SK-N-SH (cell line): ENCODE measurements at regions not wholly inside any gene's neighbourhood (a gene's known extent, or its start where the extent isn't known, plus 50 kb on each side); places are given as distances from the start of the nearest gene placed in this dataset.

Source experiments
- CTCF ChIA-PET: fragments of 300-600, 350-600 bp; formaldehyde crosslinking; extraction: SDS; loops from one replicate; lab custom pipeline; 2021; lab: Yijun Ruan, JAX
- POLR2A ChIA-PET: fragments of 350-600 bp; sonication (Branson Sonifier 250); formaldehyde crosslinking; extraction: SDS; loops from one replicate; lab custom pipeline; 2020; ENCODE audit warnings: antibody characterized with exemption, inconsistent platforms; lab: Yijun Ruan, JAX
- DNase-seq: peaks from one replicate; pipeline ENCODE4 v3.0.0; 2012
- H2AFZ ChIP-seq: fragments of 200-600 bp; sonication (generic); 2 replicates; pipeline ENCODE4 v1.8.1; 2016; ENCODE audit warnings: antibody characterized with exemption, mild to moderate bottlenecking, low read depth
- H3F3A ChIP-seq: fragments of 200-600 bp; sonication (generic); replicated peaks from 2 replicates; pipeline ENCODE3; 2016; ENCODE audit warnings: antibody characterized with exemption, mild to moderate bottlenecking; ENCODE audit not compliant: insufficient read depth
- H3K27ac ChIP-seq, 2 experiments: fragments of 200-500 bp in 1 of 2; fragments of 200-600 bp in 1 of 2; sonication (Bioruptor generic) in 1 of 2; sonication (generic), shearing (Covaris generic) in 1 of 2; 2 replicates each; pipeline versions ENCODE4 v1.5.1 to v1.6.1; 2014 to 2016; ENCODE audit warnings: low read depth in 2 of 2, inconsistent platforms in 1 of 2, low read length in 1 of 2, mild to moderate bottlenecking in 1 of 2, mixed read lengths in 1 of 2
- H3K27me3 ChIP-seq: fragments of 200-600 bp; sonication (generic), shearing (Covaris generic); 2 replicates; pipeline ENCODE4 v1.6.1; 2016; ENCODE audit warnings: mixed run types; ENCODE audit not compliant: insufficient read depth
- H3K36me3 ChIP-seq, 2 experiments: fragments of 200-500 bp in 1 of 2; fragments of 200-600 bp in 1 of 2; sonication (Bioruptor generic) in 1 of 2; sonication (generic) in 1 of 2; replicated peaks in 1 of 2; 2 replicates each; pipeline versions ENCODE3 to v1.5.1; 2014 to 2016; ENCODE audit warnings: low read length in 1 of 2, mild to moderate bottlenecking in 1 of 2; ENCODE audit not compliant: insufficient read depth in 2 of 2, control insufficient read depth in 1 of 2
- H3K4me1 ChIP-seq, 2 experiments: fragments of 200-500 bp in 1 of 2; fragments of 200-600 bp in 1 of 2; sonication (Bioruptor generic) in 1 of 2; sonication (generic), shearing (Covaris generic) in 1 of 2; 2 replicates each; pipeline versions ENCODE4 v1.5.1 to v1.6.1; 2014 to 2016; ENCODE audit warnings: low read depth in 1 of 2, low read length in 1 of 2, mixed run types in 1 of 2; ENCODE audit not compliant: insufficient read depth in 2 of 2, control insufficient read depth in 1 of 2
- H3K4me2 ChIP-seq: fragments of 200-600 bp; sonication (generic), shearing (Covaris generic); 2 replicates; pipeline ENCODE4 v1.6.1; 2017; ENCODE audit warnings: mixed run types
- H3K4me3 ChIP-seq, 2 experiments: fragments of 200-500 bp in 1 of 2; fragments of 200-600 bp in 1 of 2; sonication (Bioruptor generic) in 1 of 2; sonication (generic), shearing (Covaris generic) in 1 of 2; 2 replicates each; pipeline versions ENCODE4 v1.5.1 to v1.8.1; 2014 to 2016; ENCODE audit warnings: low read depth in 2 of 2, inconsistent platforms in 1 of 2, low read length in 1 of 2, mild to moderate bottlenecking in 1 of 2, mixed read lengths in 1 of 2, moderate library complexity in 1 of 2
- H3K79me2 ChIP-seq: fragments of 200-600 bp; sonication (generic); 2 replicates; pipeline ENCODE4 v1.8.1; 2017; ENCODE audit warnings: mild to moderate bottlenecking; ENCODE audit not compliant: insufficient read depth
- H3K9ac ChIP-seq: fragments of 200-600 bp; sonication (generic); 2 replicates; pipeline ENCODE4 v1.6.1; 2017; ENCODE audit warnings: mixed run types
- H3K9me2 ChIP-seq: fragments of 200-600 bp; sonication (generic); 2 replicates; pipeline ENCODE4 v1.6.1; 2017; ENCODE audit warnings: mixed run types
- H3K9me3 ChIP-seq: fragments of 200-600 bp; sonication (generic); 2 replicates; pipeline ENCODE4 v1.6.1; 2017; ENCODE audit warnings: mixed run types, mild to moderate bottlenecking, moderate library complexity
- H4K20me1 ChIP-seq: fragments of 200-600 bp; sonication (generic); 2 replicates; pipeline ENCODE4 v1.6.1; 2017; ENCODE audit warnings: mild to moderate bottlenecking, mixed run types; ENCODE audit not compliant: insufficient read depth
- EP300 ChIP-seq, 2 experiments: IDR thresholded peaks; 2 replicates each; pipeline versions ENCODE4 v1.4.0 to v1.6.1; 2012; ENCODE audit warnings: borderline replicate concordance in 1 of 2, low read depth in 1 of 2, low read length in 1 of 2
- FOXJ3 ChIP-seq: sonication (generic); formaldehyde crosslinking; IDR thresholded peaks from 2 replicates; pipeline ENCODE4 v1.5.1; 2020; ENCODE audit warnings: mild to moderate bottlenecking, missing genetic modification reagents
- GATA2 ChIP-seq: sonication (generic); formaldehyde crosslinking; IDR thresholded peaks from 2 replicates; pipeline ENCODE4 v1.5.0; 2020; ENCODE audit warnings: mild to moderate bottlenecking, missing genetic modification reagents
- IRF3 ChIP-seq: fragments of 150-350 bp; IDR thresholded peaks from 2 replicates; pipeline ENCODE4 v1.6.1; 2016; ENCODE audit warnings: mild to moderate bottlenecking, low read depth, low read length
- JUND ChIP-seq: IDR thresholded peaks from 2 replicates; pipeline ENCODE4 v1.4.0; 2012
- NRF1 ChIP-seq: IDR thresholded peaks from 2 replicates; pipeline ENCODE4 v1.6.1; 2012; ENCODE audit warnings: low read depth, mild to moderate bottlenecking, low read length
- POLR2AphosphoS5 ChIP-seq: IDR thresholded peaks from 2 replicates; pipeline ENCODE4 v1.6.1; 2012; ENCODE audit warnings: low read depth, low read length
- RAD21 ChIP-seq: IDR thresholded peaks from 2 replicates; pipeline ENCODE4 v1.6.1; 2012; ENCODE audit warnings: mild to moderate bottlenecking, low read length
- TCF12 ChIP-seq: IDR thresholded peaks from 2 replicates; pipeline ENCODE4 v1.4.0; 2012
- YY1 ChIP-seq: IDR thresholded peaks from 2 replicates; pipeline ENCODE4 v1.4.0; 2012; ENCODE audit warnings: low read depth, mild to moderate bottlenecking
- WGBS: methylation state at CpG from one replicate; pipeline ENCODE4 v1.1.6; 2017; ENCODE audit warnings: low lambda C conversion rate; 5-methylcytosine and 5-hydroxymethylcytosine counted together
- TF ChIP-seq, protein P1 (sequence below): fragments of 200-600 bp; sonication (generic); IDR thresholded peaks from 2 replicates; pipeline ENCODE4 v1.6.1; 2017; ENCODE audit warnings: antibody characterized with exemption, mild to moderate bottlenecking, moderate library complexity
- TF ChIP-seq, protein P2 (sequence below): IDR thresholded peaks from 2 replicates; pipeline ENCODE4 v1.4.0; 2012; ENCODE audit warnings: low read depth, borderline replicate concordance

DNA sequence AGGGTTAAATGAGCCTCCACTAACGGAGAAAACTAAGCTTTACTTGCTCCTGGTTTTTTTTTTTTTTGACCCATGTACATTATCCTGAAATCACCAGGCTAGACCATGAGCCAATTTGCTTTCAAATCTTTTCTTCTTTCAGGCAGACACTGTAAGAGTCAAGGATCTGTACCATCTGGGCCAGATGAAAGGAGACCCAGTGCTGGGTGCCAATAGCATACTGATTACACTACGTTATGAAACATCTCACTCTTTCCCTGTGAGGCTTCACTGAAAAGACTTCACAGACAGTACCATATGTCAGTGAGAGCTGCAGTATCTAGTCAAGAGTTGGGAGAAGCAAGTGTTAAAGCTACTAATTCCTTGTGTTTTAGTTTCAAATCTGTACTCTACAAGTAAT lies 161.2 kb upstream of the PTPRD start (continued):
- TF ChIP-seq GATA2 (CRISPR knock-in tag) (no peak), RAD21 (no peak), IRF3 (no peak)

- TF ChIP-seq YY1 (no peak), EP300 (IDR thresholded peaks at IDR 0.05; ENCODE audit: borderline replicate concordance in 1 of 2, low read depth in 1 of 2, low read length in 1 of 2) (no peak), POLR2AphosphoS5 (no peak), RAD21 (no peak), NRF1 (no peak), IRF3 (no peak), FOXJ3 (CRISPR knock-in tag) (no peak), JUND (no peak), TCF12 (no peak)
- TF ChIP-seq, protein P1, sequence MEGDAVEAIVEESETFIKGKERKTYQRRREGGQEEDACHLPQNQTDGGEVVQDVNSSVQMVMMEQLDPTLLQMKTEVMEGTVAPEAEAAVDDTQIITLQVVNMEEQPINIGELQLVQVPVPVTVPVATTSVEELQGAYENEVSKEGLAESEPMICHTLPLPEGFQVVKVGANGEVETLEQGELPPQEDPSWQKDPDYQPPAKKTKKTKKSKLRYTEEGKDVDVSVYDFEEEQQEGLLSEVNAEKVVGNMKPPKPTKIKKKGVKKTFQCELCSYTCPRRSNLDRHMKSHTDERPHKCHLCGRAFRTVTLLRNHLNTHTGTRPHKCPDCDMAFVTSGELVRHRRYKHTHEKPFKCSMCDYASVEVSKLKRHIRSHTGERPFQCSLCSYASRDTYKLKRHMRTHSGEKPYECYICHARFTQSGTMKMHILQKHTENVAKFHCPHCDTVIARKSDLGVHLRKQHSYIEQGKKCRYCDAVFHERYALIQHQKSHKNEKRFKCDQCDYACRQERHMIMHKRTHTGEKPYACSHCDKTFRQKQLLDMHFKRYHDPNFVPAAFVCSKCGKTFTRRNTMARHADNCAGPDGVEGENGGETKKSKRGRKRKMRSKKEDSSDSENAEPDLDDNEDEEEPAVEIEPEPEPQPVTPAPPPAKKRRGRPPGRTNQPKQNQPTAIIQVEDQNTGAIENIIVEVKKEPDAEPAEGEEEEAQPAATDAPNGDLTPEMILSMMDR: no peak
- TF ChIP-seq, protein P2, sequence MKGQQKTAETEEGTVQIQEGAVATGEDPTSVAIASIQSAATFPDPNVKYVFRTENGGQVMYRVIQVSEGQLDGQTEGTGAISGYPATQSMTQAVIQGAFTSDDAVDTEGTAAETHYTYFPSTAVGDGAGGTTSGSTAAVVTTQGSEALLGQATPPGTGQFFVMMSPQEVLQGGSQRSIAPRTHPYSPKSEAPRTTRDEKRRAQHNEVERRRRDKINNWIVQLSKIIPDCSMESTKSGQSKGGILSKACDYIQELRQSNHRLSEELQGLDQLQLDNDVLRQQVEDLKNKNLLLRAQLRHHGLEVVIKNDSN: no peak
- Histone ChIP-seq H3K4me1 (no peaks in the 10 kb centered on the region), H2AFZ (no peak overlapping the region), H3K9me2 (no peaks in the 10 kb centered on the region), H3K9me3 (no peaks in the 10 kb centered on the region), H4K20me1 (no peaks in the 10 kb centered on the region), H3K9ac (no peak overlapping the region), H3K27me3 (no peaks in the 10 kb centered on the region), H3K36me3 (no peaks in the 10 kb centered on the region), H3K4me2 (no peak overlapping the region), H3K79me2 (no peaks in the 10 kb centered on the region), H3K27ac (no peak overlapping the region), H3F3A (no peaks in the 10 kb centered on the region), H3K4me3 (no peak overlapping the region)
- ChIA-PET CTCF (no interaction called here), POLR2A (no interaction called here)
- DNase-seq: no peak
- 2% methylated on average over 3 of the region's 3 CpGs for WGBS
Observed at GRCh38 chr9:10785255-10785654, 172.5 kb upstream of the PTPRD start.
